IMR-90 (cell line): ENCODE measurements at regions not wholly inside any gene's neighbourhood (a gene's known extent, or its start where the extent isn't known, plus 50 kb on each side); places are given as distances from the start of the nearest gene placed in this dataset.

Experiments
- ATAC-seq: fragments of 200-7000 bp; cut with Tn5 transposase; 2 replicates; pipeline ENCODE4 v1.9.1; 2020; ENCODE audit warnings: low read depth, mild to moderate bottlenecking, moderate library complexity
- BruUV-seq: library from RNA; stranded (reverse); fragments of 400-500 nt; replicated peaks from 2 replicates; lab custom pipeline; 2021; lab: Mats Ljungman, UMichigan
- CTCF ChIA-PET: fragments of 300-600 bp; formaldehyde crosslinking; extraction: SDS; loops from one replicate; lab custom pipeline; 2021; ENCODE audit warnings: antibody characterized with exemption; lab: Yijun Ruan, JAX
- POLR2A ChIA-PET: fragments of 300-600 bp; sonication (Branson Sonifier 250); formaldehyde crosslinking; loops from one replicate; lab custom pipeline; 2022; ENCODE audit warnings: antibody characterized with exemption; ENCODE audit not compliant: unreplicated experiment; lab: Charles Lee
- DNase-seq: peaks from one replicate; pipeline ENCODE4 v3.0.0; 2013
- H2AFZ ChIP-seq: replicated peaks from 2 replicates; pipeline ENCODE3; 2013; ENCODE audit warnings: low read length, mild to moderate bottlenecking; ENCODE audit not compliant: poor library complexity
- H2AK5ac ChIP-seq: 2 replicates; pipeline ENCODE4 v1.6.1; 2013; ENCODE audit warnings: low read depth, low read length, inconsistent platforms
- H2AK9ac ChIP-seq: replicated peaks from 2 replicates; pipeline ENCODE3; 2013; ENCODE audit warnings: mild to moderate bottlenecking, low read depth, low read length, moderate library complexity; ENCODE audit not compliant: poor library complexity
- H2BK120ac ChIP-seq: 2 replicates; pipeline ENCODE4 v1.6.1; 2013; ENCODE audit warnings: low read depth, low read length, inconsistent platforms
- H2BK15ac ChIP-seq: 3 replicates; pipeline ENCODE4 v1.6.1; 2013; ENCODE audit warnings: low read depth, low read length, inconsistent platforms
- H2BK20ac ChIP-seq: 2 replicates; pipeline ENCODE4 v1.6.1; 2013; ENCODE audit warnings: low read depth, mild to moderate bottlenecking, inconsistent platforms, low read length, moderate library complexity
- H2BK5ac ChIP-seq: 2 replicates; pipeline ENCODE4 v1.6.1; 2013; ENCODE audit warnings: mild to moderate bottlenecking, low read depth, low read length, inconsistent platforms; ENCODE audit not compliant: poor library complexity, severe bottlenecking
- H3K14ac ChIP-seq: replicated peaks from 2 replicates; pipeline ENCODE4 v1.6.1; 2013; ENCODE audit warnings: low read depth, low read length, inconsistent platforms
- H3K18ac ChIP-seq: 2 replicates; pipeline ENCODE4 v1.6.1; 2013; ENCODE audit warnings: low read depth, low read length, control low read depth
- H3K23ac ChIP-seq: 2 replicates; pipeline ENCODE4 v1.6.1; 2013; ENCODE audit warnings: low read depth, low read length, inconsistent platforms
- H3K27ac ChIP-seq: 2 replicates; pipeline ENCODE4 v1.5.1; 2013; ENCODE audit warnings: mild to moderate bottlenecking, control low read depth, low read length; ENCODE audit not compliant: insufficient read depth
- H3K27me3 ChIP-seq: 2 replicates; pipeline ENCODE4 v1.6.1; 2013; ENCODE audit warnings: low read length; ENCODE audit not compliant: control insufficient read depth, insufficient read depth
- H3K36me3 ChIP-seq: 2 replicates; pipeline ENCODE4 v1.6.1; 2013; ENCODE audit warnings: low read length, mixed read lengths; ENCODE audit not compliant: control insufficient read depth, insufficient read depth
- H3K4ac ChIP-seq: 2 replicates; pipeline ENCODE4 v1.6.1; 2013; ENCODE audit warnings: low read depth, low read length, inconsistent platforms
- H3K4me1 ChIP-seq: 2 replicates; pipeline ENCODE4 v1.6.1; 2013; ENCODE audit warnings: low read length, mixed read lengths; ENCODE audit not compliant: control insufficient read depth, insufficient read depth
- H3K4me2 ChIP-seq: 2 replicates; pipeline ENCODE4 v1.6.1; 2013; ENCODE audit warnings: low read depth, mild to moderate bottlenecking, control low read depth, low read length, moderate library complexity
- H3K4me3 ChIP-seq: 2 replicates; pipeline ENCODE4 v1.5.1; 2013; ENCODE audit warnings: low read depth, mild to moderate bottlenecking, control low read depth, low read length, moderate library complexity; ENCODE audit not compliant: insufficient read depth
- H3K56ac ChIP-seq: 2 replicates; pipeline ENCODE4 v1.6.1; 2013; ENCODE audit warnings: low read length, inconsistent platforms; ENCODE audit not compliant: insufficient read depth; ENCODE audit errors: extremely low read depth
- H3K79me1 ChIP-seq, 2 experiments: 2 replicates each; pipeline ENCODE4 v1.6.1; 2013; ENCODE audit warnings: low read length in 2 of 2, inconsistent platforms in 1 of 2, low read depth in 1 of 2
- H3K9ac ChIP-seq: 2 replicates; pipeline ENCODE4 v1.6.1; 2013; ENCODE audit warnings: low read depth, low read length, control low read depth
- H3K9me1 ChIP-seq: 2 replicates; pipeline ENCODE4 v1.6.1; 2013; ENCODE audit warnings: low read length, inconsistent platforms; ENCODE audit not compliant: insufficient read depth
- H3K9me3 ChIP-seq: 2 replicates; pipeline ENCODE4 v1.6.1; 2013; ENCODE audit warnings: low read length; ENCODE audit not compliant: control insufficient read depth, insufficient read depth
- H4K20me1 ChIP-seq: 2 replicates; pipeline ENCODE4 v1.6.1; 2013; ENCODE audit warnings: low read length, inconsistent platforms; ENCODE audit not compliant: insufficient read depth
- H4K5ac ChIP-seq: 2 replicates; pipeline ENCODE4 v1.6.1; 2013; ENCODE audit warnings: mild to moderate bottlenecking, low read depth, low read length, control low read depth
- H4K8ac ChIP-seq, 2 experiments: 2 replicates each; pipeline ENCODE4 v1.6.1; 2013; ENCODE audit warnings: low read depth in 2 of 2, low read length in 2 of 2, control low read depth in 1 of 2, inconsistent platforms in 1 of 2
- H4K91ac ChIP-seq: 2 replicates; pipeline ENCODE4 v1.6.1; 2013; ENCODE audit warnings: low read depth, low read length, inconsistent platforms; ENCODE audit not compliant: insufficient read depth
- CHD1 ChIP-seq: IDR thresholded peaks from 2 replicates; pipeline ENCODE4 v1.6.1; 2012; ENCODE audit warnings: low read depth, low read length, improper control_type of control experiment
- FOS ChIP-seq: fragments of 150-350 bp; IDR thresholded peaks from 2 replicates; pipeline ENCODE4 v1.6.1; 2016; ENCODE audit warnings: low read depth, low read length
- MAZ ChIP-seq: IDR thresholded peaks from 2 replicates; pipeline ENCODE4 v1.6.1; 2012; ENCODE audit warnings: low read depth, mild to moderate bottlenecking, low read length, improper control_type of control experiment, moderate library complexity, borderline replicate concordance
- MXI1 ChIP-seq: IDR thresholded peaks from 2 replicates; pipeline ENCODE4 v1.6.1; 2012; ENCODE audit warnings: low read depth, mild to moderate bottlenecking, low read length, moderate library complexity, borderline replicate concordance
- RFX5 ChIP-seq: IDR thresholded peaks from 2 replicates; pipeline ENCODE4 v1.8.0; 2012; ENCODE audit warnings: low read depth, mild to moderate bottlenecking, low read length, moderate library complexity
- SMC3 ChIP-seq: fragments of 150-350 bp; IDR thresholded peaks from 2 replicates; pipeline ENCODE4 v1.6.1; 2016; ENCODE audit warnings: low read depth, mild to moderate bottlenecking, antibody characterized with exemption, low read length, moderate library complexity
- WGBS, 2 experiments: methylation state at CpG; one replicate each; pipeline versions ENCODE4 v1.1.5 to v1.1.7; 2013; ENCODE audit warnings: missing lambda C conversion rate in 2 of 2; ENCODE audit not compliant: insufficient read length in 1 of 2; ENCODE audit errors: extremely low coverage in 2 of 2; 5-methylcytosine and 5-hydroxymethylcytosine counted together
- dilution Hi-C: fragments of 300-500 bp; cut with HindIII; formaldehyde crosslinking; loops from one replicate; pipeline ENCODE4 v1.14.3; 2018; ENCODE audit warnings: low sequenced_read_pairs; ENCODE audit not compliant: unreplicated experiment
- in situ Hi-C: fragments of 300-500 bp; cut with MboI; formaldehyde crosslinking; loops from 3 replicates; pipeline ENCODE4 v1.14.3; 2019; ENCODE audit warnings: low sequenced_read_pairs, inconsistent platforms, mixed read lengths
- intact Hi-C: fragments of 100-400 bp; cut with micrococcal nuclease; formaldehyde crosslinking; loops from 2 replicates; pipeline ENCODE4 v1.10.0; 2022

DNA sequence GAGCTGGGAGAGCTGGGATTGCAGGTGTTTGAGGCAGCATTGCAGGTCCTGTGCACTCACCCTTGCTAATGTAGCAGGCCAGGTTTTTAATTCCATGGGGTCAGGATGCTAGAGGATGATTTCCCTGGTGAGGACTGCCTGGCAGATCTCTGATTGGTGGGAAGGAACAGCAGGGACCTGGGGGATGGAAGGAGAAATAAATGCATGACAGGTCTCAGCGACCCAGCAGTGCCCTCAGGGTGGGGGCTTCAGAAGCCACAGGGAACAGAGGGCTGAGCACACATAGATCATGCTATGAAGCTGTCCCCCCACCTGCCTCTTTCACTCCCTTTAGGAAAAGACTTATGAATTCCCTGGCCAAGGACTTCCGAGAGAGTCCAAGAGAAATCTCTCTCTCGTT, 255.5 kb upstream of the N4BP1 start:
- no peak overlapping the region for H4K5ac ChIP-seq
- no peak overlapping the region for H3K23ac ChIP-seq
- H4K8ac ChIP-seq = no peak overlapping the region
- no peak overlapping the region for H3K18ac ChIP-seq
- no peak overlapping the region for H2BK15ac ChIP-seq
- no peak overlapping the region for H3K4me2 ChIP-seq
- H4K91ac ChIP-seq = no peak overlapping the region
- TF ChIP-seq MXI1 (no peak), SMC3 (no peak), MAZ (no peak), CHD1 (no peak), RFX5 (no peak), FOS (no peak)
- no peak overlapping the region for H2AK9ac ChIP-seq
- no peaks in the 10 kb centered on the region for H3K4me1 ChIP-seq
- H3K4me3 ChIP-seq = no peak overlapping the region
- ChIA-PET POLR2A (no interaction called here), CTCF (no interaction called here)
- H3K14ac ChIP-seq = no peak overlapping the region
- no peak overlapping the region for H3K56ac ChIP-seq
- in situ Hi-C loops (no loop called here), intact Hi-C loops (no loop called here), dilution Hi-C loops (no loop called here)
- BruUV-seq = no TSS peak
- no peaks in the 10 kb centered on the region for H3K9me3 ChIP-seq
- no peak overlapping the region for H2BK120ac ChIP-seq
- H3K27me3 ChIP-seq = no peaks in the 10 kb centered on the region
- H3K9me1 ChIP-seq = no peaks in the 10 kb centered on the region
- no peaks in the 10 kb centered on the region for H4K20me1 ChIP-seq
- no peak overlapping the region for H2BK5ac ChIP-seq
- no peak overlapping the region for H3K4ac ChIP-seq
- H3K36me3 ChIP-seq = no peaks in the 10 kb centered on the region
- 60% methylated on average over 1 of the region's 3 CpGs; no CpG with 5 or more reads in 1 of the 2 experiments for WGBS, 2 experiments
- no peak overlapping the region for H2AK5ac ChIP-seq
- H3K27ac ChIP-seq = no peak overlapping the region
- H3K9ac ChIP-seq = no peak overlapping the region
- ATAC-seq (no peak), DNase-seq (no peak)
- H3K79me1 ChIP-seq = no peaks in the 10 kb centered on the region
- no peak overlapping the region for H2AFZ ChIP-seq
- no peak overlapping the region for H2BK20ac ChIP-seq
